ENCODE measurements at regions not wholly inside any gene's neighbourhood (a gene's known extent, or its start where the extent isn't known, plus 50 kb on each side); places are given as distances from the start of the nearest gene placed in this dataset.

DNA sequence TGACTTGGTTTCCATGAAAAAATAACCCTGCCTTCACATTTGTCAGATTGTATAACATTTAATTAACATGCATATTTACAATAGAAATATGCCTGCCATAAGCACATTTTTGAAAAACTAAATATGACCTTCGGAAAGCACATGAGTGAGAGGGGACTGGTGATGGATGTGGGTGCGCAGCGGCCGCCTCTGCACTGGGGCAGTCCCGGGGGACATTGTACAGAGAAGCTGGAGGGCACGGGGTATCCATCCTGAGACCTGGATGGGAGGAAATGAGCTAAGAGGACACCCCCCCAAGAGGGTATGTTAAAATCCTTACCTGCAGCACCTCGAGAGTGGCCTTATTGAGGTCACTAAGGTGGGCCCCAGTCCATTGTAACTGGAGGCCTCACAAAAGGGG lies 161.3 kb upstream of the IRX4 start:
- Histone ChIP-seq H3K36me3 (ENCODE audit: control insufficient read depth in 1 of 2, insufficient read depth in 2 of 2, low read length in 2 of 2) (no peaks in the 10 kb centered on the region), H3K9ac (ENCODE audit: low read length) (no peak overlapping the region), H3K9me3 (ENCODE audit: control insufficient read depth in 1 of 2, insufficient read depth in 1 of 2, low read depth in 1 of 2, low read length in 2 of 2) (no peaks in the 10 kb centered on the region), H3K4me3 (replicated peaks in 1 of 2; ENCODE audit: low read depth in 1 of 2, low read length in 2 of 2) (no peak overlapping the region), H3K9me2 (ENCODE audit: insufficient read depth) (no peaks in the 10 kb centered on the region), H4K20me1 (ENCODE audit: insufficient read depth) (no peaks in the 10 kb centered on the region), H3K27me3 (ENCODE audit: insufficient read depth, low read length) (peaks cover 59% of the 10 kb centered on the region), H2AFZ (ENCODE audit: low read depth, low read length, poor library complexity, severe bottlenecking) (no peak overlapping the region), H3K4me2 (ENCODE audit: low read length) (no peak overlapping the region), H3K27ac (ENCODE audit: low read depth, low read length) (no peak overlapping the region), H3K4me1 (ENCODE audit: control insufficient read depth in 1 of 2, insufficient read depth in 2 of 2, low read length in 2 of 2) (peaks cover 0 to 3% of the 10 kb centered on the region in 2 experiments; a peak in 1 of 4 replicates), H3K79me2 (ENCODE audit: insufficient read depth, low read length) (no peaks in the 10 kb centered on the region)
- ATAC-seq (no peak), DNase-seq (ENCODE audit: low read depth, low spot score) (no peak)
- TF ChIP-seq, protein P1, sequence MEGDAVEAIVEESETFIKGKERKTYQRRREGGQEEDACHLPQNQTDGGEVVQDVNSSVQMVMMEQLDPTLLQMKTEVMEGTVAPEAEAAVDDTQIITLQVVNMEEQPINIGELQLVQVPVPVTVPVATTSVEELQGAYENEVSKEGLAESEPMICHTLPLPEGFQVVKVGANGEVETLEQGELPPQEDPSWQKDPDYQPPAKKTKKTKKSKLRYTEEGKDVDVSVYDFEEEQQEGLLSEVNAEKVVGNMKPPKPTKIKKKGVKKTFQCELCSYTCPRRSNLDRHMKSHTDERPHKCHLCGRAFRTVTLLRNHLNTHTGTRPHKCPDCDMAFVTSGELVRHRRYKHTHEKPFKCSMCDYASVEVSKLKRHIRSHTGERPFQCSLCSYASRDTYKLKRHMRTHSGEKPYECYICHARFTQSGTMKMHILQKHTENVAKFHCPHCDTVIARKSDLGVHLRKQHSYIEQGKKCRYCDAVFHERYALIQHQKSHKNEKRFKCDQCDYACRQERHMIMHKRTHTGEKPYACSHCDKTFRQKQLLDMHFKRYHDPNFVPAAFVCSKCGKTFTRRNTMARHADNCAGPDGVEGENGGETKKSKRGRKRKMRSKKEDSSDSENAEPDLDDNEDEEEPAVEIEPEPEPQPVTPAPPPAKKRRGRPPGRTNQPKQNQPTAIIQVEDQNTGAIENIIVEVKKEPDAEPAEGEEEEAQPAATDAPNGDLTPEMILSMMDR (IDR thresholded peaks at IDR 0.05 in 2 of 3, conservative IDR thresholded peaks at IDR 0.05 in 1 of 3; ENCODE audit: borderline replicate concordance in 1 of 3, insufficient read depth in 1 of 3, low read depth in 2 of 3, low read length in 2 of 3) = no peak
- TF ChIP-seq, protein P2, sequence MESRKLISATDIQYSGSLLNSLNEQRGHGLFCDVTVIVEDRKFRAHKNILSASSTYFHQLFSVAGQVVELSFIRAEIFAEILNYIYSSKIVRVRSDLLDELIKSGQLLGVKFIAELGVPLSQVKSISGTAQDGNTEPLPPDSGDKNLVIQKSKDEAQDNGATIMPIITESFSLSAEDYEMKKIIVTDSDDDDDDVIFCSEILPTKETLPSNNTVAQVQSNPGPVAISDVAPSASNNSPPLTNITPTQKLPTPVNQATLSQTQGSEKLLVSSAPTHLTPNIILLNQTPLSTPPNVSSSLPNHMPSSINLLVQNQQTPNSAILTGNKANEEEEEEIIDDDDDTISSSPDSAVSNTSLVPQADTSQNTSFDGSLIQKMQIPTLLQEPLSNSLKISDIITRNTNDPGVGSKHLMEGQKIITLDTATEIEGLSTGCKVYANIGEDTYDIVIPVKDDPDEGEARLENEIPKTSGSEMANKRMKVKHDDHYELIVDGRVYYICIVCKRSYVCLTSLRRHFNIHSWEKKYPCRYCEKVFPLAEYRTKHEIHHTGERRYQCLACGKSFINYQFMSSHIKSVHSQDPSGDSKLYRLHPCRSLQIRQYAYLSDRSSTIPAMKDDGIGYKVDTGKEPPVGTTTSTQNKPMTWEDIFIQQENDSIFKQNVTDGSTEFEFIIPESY (IDR thresholded peaks at IDR 0.05; ENCODE audit: extremely low read depth, insufficient replicate concordance, low read length) = no peak
- TF ChIP-seq CBX3 (IDR thresholded peaks at IDR 0.05; ENCODE audit: low read depth) (no peak), ZNF274 (IDR thresholded peaks at IDR 0.05; ENCODE audit: low read depth, low read length) (no peak), EGR1 (IDR thresholded peaks at IDR 0.05; ENCODE audit: low read depth) (no peak), ZFX (IDR thresholded peaks at IDR 0.05) (no peak), ELF1 (IDR thresholded peaks at IDR 0.05; ENCODE audit: borderline replicate concordance, low read depth) (no peak), SIN3A (IDR thresholded peaks at IDR 0.05; ENCODE audit: low read depth) (no peak)
- TF ChIP-seq, protein P3, sequence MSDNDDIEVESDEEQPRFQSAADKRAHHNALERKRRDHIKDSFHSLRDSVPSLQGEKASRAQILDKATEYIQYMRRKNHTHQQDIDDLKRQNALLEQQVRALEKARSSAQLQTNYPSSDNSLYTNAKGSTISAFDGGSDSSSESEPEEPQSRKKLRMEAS (IDR thresholded peaks at IDR 0.05) = no peak
- TF ChIP-seq, protein P4, sequence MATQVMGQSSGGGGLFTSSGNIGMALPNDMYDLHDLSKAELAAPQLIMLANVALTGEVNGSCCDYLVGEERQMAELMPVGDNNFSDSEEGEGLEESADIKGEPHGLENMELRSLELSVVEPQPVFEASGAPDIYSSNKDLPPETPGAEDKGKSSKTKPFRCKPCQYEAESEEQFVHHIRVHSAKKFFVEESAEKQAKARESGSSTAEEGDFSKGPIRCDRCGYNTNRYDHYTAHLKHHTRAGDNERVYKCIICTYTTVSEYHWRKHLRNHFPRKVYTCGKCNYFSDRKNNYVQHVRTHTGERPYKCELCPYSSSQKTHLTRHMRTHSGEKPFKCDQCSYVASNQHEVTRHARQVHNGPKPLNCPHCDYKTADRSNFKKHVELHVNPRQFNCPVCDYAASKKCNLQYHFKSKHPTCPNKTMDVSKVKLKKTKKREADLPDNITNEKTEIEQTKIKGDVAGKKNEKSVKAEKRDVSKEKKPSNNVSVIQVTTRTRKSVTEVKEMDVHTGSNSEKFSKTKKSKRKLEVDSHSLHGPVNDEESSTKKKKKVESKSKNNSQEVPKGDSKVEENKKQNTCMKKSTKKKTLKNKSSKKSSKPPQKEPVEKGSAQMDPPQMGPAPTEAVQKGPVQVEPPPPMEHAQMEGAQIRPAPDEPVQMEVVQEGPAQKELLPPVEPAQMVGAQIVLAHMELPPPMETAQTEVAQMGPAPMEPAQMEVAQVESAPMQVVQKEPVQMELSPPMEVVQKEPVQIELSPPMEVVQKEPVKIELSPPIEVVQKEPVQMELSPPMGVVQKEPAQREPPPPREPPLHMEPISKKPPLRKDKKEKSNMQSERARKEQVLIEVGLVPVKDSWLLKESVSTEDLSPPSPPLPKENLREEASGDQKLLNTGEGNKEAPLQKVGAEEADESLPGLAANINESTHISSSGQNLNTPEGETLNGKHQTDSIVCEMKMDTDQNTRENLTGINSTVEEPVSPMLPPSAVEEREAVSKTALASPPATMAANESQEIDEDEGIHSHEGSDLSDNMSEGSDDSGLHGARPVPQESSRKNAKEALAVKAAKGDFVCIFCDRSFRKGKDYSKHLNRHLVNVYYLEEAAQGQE (IDR thresholded peaks at IDR 0.05; ENCODE audit: low read depth) = no peak
- BruUV-seq (replicated peaks) = no TSS peak
- ChIA-PET CTCF (no interaction called here), RAD21 (ENCODE audit: low non-redundant PET in 1 of 2, low total read pairs in 2 of 2, uncharacterized antibody in 2 of 2, unreplicated experiment in 2 of 2) (no interaction called here), POLR2A (no interaction called here)
- intact Hi-C loops (cut with micrococcal nuclease) = no loop called here

All from HCT116 (cell line).